GM12878 (cell line): ENCODE measurements at regions not wholly inside any gene's neighbourhood (a gene's known extent, or its start where the extent isn't known, plus 50 kb on each side); places are given as distances from the start of the nearest gene placed in this dataset.

Experiments used
- TF ChIP-seq, protein P1 (sequence below): fragments of 450-650 bp; IDR thresholded peaks from 2 replicates; pipeline ENCODE4 v1.6.1; 2016; ENCODE audit warnings: mild to moderate bottlenecking
- TF ChIP-seq, protein P2 (sequence below): IDR thresholded peaks from 2 replicates; pipeline ENCODE4 v1.6.1; 2012; ENCODE audit warnings: low read depth, low read length, improper control_type of control experiment
- TF ChIP-seq, protein P3 (sequence below): IDR thresholded peaks from 2 replicates; pipeline ENCODE4 v1.6.1; 2011; ENCODE audit warnings: mild to moderate bottlenecking, low read depth, low read length, moderate library complexity; ENCODE audit not compliant: insufficient replicate concordance

DNA sequence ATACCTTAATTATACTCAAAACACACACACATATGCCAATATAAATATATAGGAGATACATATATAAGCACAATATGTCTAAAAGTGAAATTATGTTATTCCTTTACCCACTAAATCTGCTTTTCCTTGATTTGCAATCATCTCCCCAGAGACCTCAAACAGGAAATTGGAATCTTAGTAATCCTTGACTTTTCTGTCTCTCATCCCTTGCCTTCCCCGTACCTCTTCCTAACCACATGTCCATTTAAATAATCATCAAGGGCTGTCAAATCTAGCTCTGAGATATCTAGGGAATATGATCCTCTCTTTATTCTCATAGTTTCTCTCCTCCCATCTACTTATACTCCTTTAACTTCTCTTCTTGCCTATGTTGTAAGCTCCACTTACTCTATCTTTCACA is 336.6 kb downstream of the HGF start:
- TF ChIP-seq, protein P1, sequence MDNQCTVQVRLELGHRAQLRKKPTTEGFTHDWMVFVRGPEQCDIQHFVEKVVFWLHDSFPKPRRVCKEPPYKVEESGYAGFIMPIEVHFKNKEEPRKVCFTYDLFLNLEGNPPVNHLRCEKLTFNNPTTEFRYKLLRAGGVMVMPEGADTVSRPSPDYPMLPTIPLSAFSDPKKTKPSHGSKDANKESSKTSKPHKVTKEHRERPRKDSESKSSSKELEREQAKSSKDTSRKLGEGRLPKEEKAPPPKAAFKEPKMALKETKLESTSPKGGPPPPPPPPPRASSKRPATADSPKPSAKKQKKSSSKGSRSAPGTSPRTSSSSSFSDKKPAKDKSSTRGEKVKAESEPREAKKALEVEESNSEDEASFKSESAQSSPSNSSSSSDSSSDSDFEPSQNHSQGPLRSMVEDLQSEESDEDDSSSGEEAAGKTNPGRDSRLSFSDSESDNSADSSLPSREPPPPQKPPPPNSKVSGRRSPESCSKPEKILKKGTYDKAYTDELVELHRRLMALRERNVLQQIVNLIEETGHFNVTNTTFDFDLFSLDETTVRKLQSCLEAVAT = no peak
- TF ChIP-seq, protein P2, sequence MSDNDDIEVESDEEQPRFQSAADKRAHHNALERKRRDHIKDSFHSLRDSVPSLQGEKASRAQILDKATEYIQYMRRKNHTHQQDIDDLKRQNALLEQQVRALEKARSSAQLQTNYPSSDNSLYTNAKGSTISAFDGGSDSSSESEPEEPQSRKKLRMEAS = no peak
- TF ChIP-seq, protein P3, sequence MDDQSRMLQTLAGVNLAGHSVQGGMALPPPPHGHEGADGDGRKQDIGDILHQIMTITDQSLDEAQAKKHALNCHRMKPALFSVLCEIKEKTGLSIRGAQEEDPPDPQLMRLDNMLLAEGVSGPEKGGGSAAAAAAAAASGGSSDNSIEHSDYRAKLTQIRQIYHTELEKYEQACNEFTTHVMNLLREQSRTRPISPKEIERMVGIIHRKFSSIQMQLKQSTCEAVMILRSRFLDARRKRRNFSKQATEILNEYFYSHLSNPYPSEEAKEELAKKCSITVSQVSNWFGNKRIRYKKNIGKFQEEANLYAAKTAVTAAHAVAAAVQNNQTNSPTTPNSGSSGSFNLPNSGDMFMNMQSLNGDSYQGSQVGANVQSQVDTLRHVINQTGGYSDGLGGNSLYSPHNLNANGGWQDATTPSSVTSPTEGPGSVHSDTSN = no peak
